ENCODE measurements at regions not wholly inside any gene's neighbourhood (a gene's known extent, or its start where the extent isn't known, plus 50 kb on each side); places are given as distances from the start of the nearest gene placed in this dataset.

DNA sequence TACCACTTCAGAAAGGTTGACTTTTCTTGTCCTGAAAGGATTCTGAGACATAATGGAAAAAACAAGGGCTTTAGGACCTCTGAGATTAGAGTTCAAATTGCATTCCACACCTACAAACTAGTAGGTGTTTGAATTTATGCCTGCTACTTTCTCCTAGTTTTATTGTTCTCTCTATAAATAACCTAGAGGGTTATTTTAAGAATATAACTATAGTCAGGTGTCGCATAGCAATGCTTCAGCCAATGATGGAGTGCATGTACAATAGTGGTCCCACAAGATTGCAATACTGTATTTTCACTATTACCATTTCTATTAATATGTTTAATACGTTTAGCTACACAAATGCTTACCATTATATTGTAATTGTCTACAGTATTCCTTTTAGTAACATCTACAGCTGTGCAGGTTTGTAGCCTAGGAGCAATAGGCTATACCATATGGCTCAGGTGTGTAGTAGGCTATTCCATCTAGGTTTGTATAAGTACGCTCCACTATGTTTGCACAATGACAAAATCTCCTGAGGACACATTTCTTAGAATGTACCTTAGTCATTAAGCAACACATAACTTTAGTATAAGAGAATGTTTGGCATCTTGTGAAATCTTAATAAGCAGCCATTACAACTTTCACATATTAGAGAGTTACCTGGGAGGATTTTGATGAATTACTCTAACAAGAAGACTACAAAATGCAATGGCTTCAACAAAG lies 1352.5 kb downstream of the ZPLD1 start:
- TF ChIP-seq CTCF (IDR thresholded peaks at IDR 0.05), result no peak
- Histone ChIP-seq H3K4me1 (no peaks in the 10 kb centered on the region), H3K27me3 (no peaks in the 10 kb centered on the region), H3K4me3 (no peak overlapping the region), H3K36me3 (no peaks in the 10 kb centered on the region), H3K9me3 (no peaks in the 10 kb centered on the region), H3K27ac (no peak overlapping the region)
- intact Hi-C loops (cut with DNase I), result no loop called here
- DNase-seq (no peak), ATAC-seq (peak; percentile 47)

- Histone ChIP-seq H3K4me3 (no peak overlapping the region), H3K36me3 (no peaks in the 10 kb centered on the region), H3K27me3 (no peaks in the 10 kb centered on the region), H3K9me3 (no peaks in the 10 kb centered on the region), H3K27ac (no peak overlapping the region), H3K4me1 (no peaks in the 10 kb centered on the region)
- intact Hi-C loops (cut with DNase I), result no loop called here
- no peak for TF ChIP-seq CTCF (IDR thresholded peaks at IDR 0.05)
- DNase-seq, result no peak
- ATAC-seq, result no peak
Observed at GRCh38 chr3:103787879-103788278, 1353.1 kb downstream of the ZPLD1 start.

GRCh38 chr3:103791786-103792515 lies 1357.1 kb downstream of the ZPLD1 start:
- H3K4me1 ChIP-seq, result no peaks in the 10 kb centered on the region
- no peaks in the 10 kb centered on the region for H3K36me3 ChIP-seq
- ATAC-seq, result no peak
- no peaks in the 10 kb centered on the region for H3K9me3 ChIP-seq
- intact Hi-C loops (cut with DNase I), result no loop called here
- no peak overlapping the region for H3K4me3 ChIP-seq
- no peaks in the 10 kb centered on the region for H3K27me3 ChIP-seq
- H3K27ac ChIP-seq, result no peak overlapping the region
- DNase-seq, result no peak
- TF ChIP-seq CTCF (IDR thresholded peaks at IDR 0.05), result no peak

DNA sequence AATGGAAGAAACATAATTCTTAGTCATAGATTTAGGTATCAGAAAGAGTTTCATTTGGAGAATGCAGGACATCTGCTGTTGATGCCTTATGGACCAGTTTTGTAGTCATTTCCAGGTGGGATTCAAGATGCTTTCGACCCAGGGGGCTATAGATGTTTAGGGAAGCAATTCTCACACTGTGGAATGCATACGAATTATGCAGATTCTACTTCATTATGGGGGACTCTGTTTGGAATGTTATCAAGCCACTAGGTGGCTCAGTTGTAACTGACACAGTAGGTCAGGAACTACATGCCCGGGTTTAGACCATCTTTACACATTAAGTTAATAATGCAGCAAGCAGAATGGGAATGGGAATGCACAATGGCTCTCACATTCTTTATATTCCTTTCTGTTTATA lies 1359.8 kb downstream of the ZPLD1 start:
- intact Hi-C loops (cut with DNase I), result no loop called here
- no peak for DNase-seq
- Histone ChIP-seq H3K4me1 (no peaks in the 10 kb centered on the region), H3K4me3 (no peak overlapping the region), H3K27me3 (no peaks in the 10 kb centered on the region), H3K27ac (no peak overlapping the region), H3K9me3 (no peaks in the 10 kb centered on the region), H3K36me3 (no peaks in the 10 kb centered on the region)
- ATAC-seq, result no peak
- no peak for TF ChIP-seq CTCF (IDR thresholded peaks at IDR 0.05)

DNA sequence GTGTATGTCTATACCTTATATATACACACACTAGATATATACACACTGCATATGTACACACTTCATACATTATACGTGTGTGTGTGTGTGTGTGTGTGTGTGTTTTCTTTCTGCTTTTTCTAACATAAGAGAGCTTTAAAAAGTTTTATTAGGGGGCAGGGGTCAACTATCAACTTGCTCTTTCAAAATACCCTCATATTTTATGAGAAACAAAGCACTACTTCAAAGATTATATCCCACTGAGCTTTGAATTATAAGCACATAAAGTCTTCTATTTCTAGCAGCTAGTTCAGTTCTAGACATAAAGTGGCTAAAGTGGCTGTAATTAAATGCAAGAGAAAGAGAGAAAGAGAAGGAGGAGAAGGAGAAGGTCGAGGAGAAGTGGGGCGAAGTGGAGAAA lies 1361.3 kb downstream of the ZPLD1 start:
- H3K36me3 ChIP-seq, result no peaks in the 10 kb centered on the region
- no peaks in the 10 kb centered on the region for H3K4me1 ChIP-seq

More for the DNA sequence above, 1361.3 kb downstream of the ZPLD1 start:
- ATAC-seq (no peak), DNase-seq (no peak)
- Histone ChIP-seq H3K27me3 (no peaks in the 10 kb centered on the region), H3K4me3 (no peak overlapping the region), H3K27ac (no peak overlapping the region), H3K9me3 (no peaks in the 10 kb centered on the region)
- intact Hi-C loops (cut with DNase I), result no loop called here
- no peak for TF ChIP-seq CTCF (IDR thresholded peaks at IDR 0.05)

Data from upper lobe of right lung (tissue), 1 donor.